Mesothelial cell of epicardium (in vitro differentiated cells): ENCODE measurements at regions not wholly inside any gene's neighbourhood (a gene's known extent, or its start where the extent isn't known, plus 50 kb on each side); places are given as distances from the start of the nearest gene placed in this dataset.

Experiments used
- DNase-seq, 2 experiments: peaks; one replicate each; pipeline ENCODE4 v3.0.0; 2021; ENCODE audit warnings: low spot score in 2 of 2; ENCODE audit not compliant: unreplicated experiment in 2 of 2
- H3K27ac Mint-ChIP-seq: 2 replicates; pipeline ENCODE4 v1.8.0; 2021; ENCODE audit warnings: mixed read lengths
- H3K27me3 Mint-ChIP-seq: 2 replicates; pipeline ENCODE4 v1.8.0; 2021; ENCODE audit warnings: low read depth, mixed read lengths
- H3K36me3 Mint-ChIP-seq: 2 replicates; pipeline ENCODE4 v1.8.0; 2021; ENCODE audit warnings: mixed read lengths
- H3K4me1 Mint-ChIP-seq: 2 replicates; pipeline ENCODE4 v1.8.0; 2021; ENCODE audit warnings: mixed read lengths
- H3K4me3 Mint-ChIP-seq: 2 replicates; pipeline ENCODE4 v1.8.0; 2021; ENCODE audit warnings: mild to moderate bottlenecking, moderate library complexity, mixed read lengths
- H3K9me3 Mint-ChIP-seq: 2 replicates; pipeline ENCODE4 v1.8.0; 2021; ENCODE audit warnings: mixed read lengths
- CTCF ChIP-seq: fragments of 200-600 bp; sonication (generic); IDR thresholded peaks from one replicate; pipeline ENCODE4 v1.5.0; 2021; ENCODE audit warnings: antibody characterized with exemption; ENCODE audit not compliant: unreplicated experiment

GRCh38 chr18:24914685-24915084 lies 437.3 kb downstream of the ZNF521 start:
- no peak for DNase-seq
- H3K27me3 Mint-ChIP-seq = peaks cover 18% of the 10 kb centered on the region
- TF ChIP-seq CTCF = no peak
- H3K4me1 Mint-ChIP-seq = no peaks in the 10 kb centered on the region
- H3K27ac Mint-ChIP-seq = no peak overlapping the region
- H3K36me3 Mint-ChIP-seq = no peaks in the 10 kb centered on the region
- H3K9me3 Mint-ChIP-seq = no peaks in the 10 kb centered on the region
- H3K4me3 Mint-ChIP-seq = no peak overlapping the region

- peaks cover 18% of the 10 kb centered on the region for H3K27me3 Mint-ChIP-seq
- H3K4me3 Mint-ChIP-seq = no peak overlapping the region
- H3K9me3 Mint-ChIP-seq = no peaks in the 10 kb centered on the region
- no peak for DNase-seq
- no peaks in the 10 kb centered on the region for H3K36me3 Mint-ChIP-seq
- H3K27ac Mint-ChIP-seq = no peak overlapping the region
- no peaks in the 10 kb centered on the region for H3K4me1 Mint-ChIP-seq
- TF ChIP-seq CTCF = no peak
These were observed 436.4 kb downstream of the ZNF521 start for GRCh38 chr18:24915547-24915946.

- Mint-ChIP-seq H3K9me3 (no peaks in the 10 kb centered on the region), H3K27me3 (peaks cover 14% of the 10 kb centered on the region), H3K27ac (no peak overlapping the region), H3K36me3 (no peaks in the 10 kb centered on the region), H3K4me1 (no peaks in the 10 kb centered on the region), H3K4me3 (no peak overlapping the region)
- no peak for TF ChIP-seq CTCF
- DNase-seq = no peak
These were observed 434.2 kb downstream of the ZNF521 start for GRCh38 chr18:24917767-24918166.

- Mint-ChIP-seq H3K4me1 (no peaks in the 10 kb centered on the region), H3K9me3 (no peaks in the 10 kb centered on the region), H3K27me3 (peaks cover 15% of the 10 kb centered on the region), H3K27ac (no peak overlapping the region), H3K36me3 (no peaks in the 10 kb centered on the region), H3K4me3 (no peak overlapping the region)
- TF ChIP-seq CTCF = no peak
- DNase-seq = no peak
These were observed 433.7 kb downstream of the ZNF521 start for GRCh38 chr18:24918257-24918656.

- no peak for DNase-seq
- peaks cover 24% of the 10 kb centered on the region for H3K27me3 Mint-ChIP-seq
- no peak for TF ChIP-seq CTCF
- H3K4me3 Mint-ChIP-seq = no peak overlapping the region
- H3K4me1 Mint-ChIP-seq = no peaks in the 10 kb centered on the region
- H3K9me3 Mint-ChIP-seq = no peaks in the 10 kb centered on the region
- H3K27ac Mint-ChIP-seq = no peak overlapping the region
- H3K36me3 Mint-ChIP-seq = no peaks in the 10 kb centered on the region
These were observed 432.7 kb downstream of the ZNF521 start for GRCh38 chr18:24919181-24919797.

- Mint-ChIP-seq H3K36me3 (no peaks in the 10 kb centered on the region), H3K4me1 (no peaks in the 10 kb centered on the region), H3K27me3 (peaks cover 28% of the 10 kb centered on the region), H3K27ac (no peak overlapping the region), H3K9me3 (no peaks in the 10 kb centered on the region), H3K4me3 (no peak overlapping the region)
- no peak for DNase-seq
- TF ChIP-seq CTCF = no peak
These were observed 429.5 kb downstream of the ZNF521 start for GRCh38 chr18:24922491-24922890.
